C4-2B (cell line): ENCODE measurements at regions not wholly inside any gene's neighbourhood (a gene's known extent, or its start where the extent isn't known, plus 50 kb on each side); places are given as distances from the start of the nearest gene placed in this dataset.

Experiments used
- ZFX ChIP-seq: fragments of 450-650 bp; IDR thresholded peaks from 2 replicates; pipeline ENCODE4 v1.6.1; 2017
- TF ChIP-seq, protein P1 (sequence below): fragments of 450-650 bp; conservative IDR thresholded peaks from 2 replicates; pipeline ENCODE4 v1.5.1; 2017; ENCODE audit warnings: mild to moderate bottlenecking

DNA sequence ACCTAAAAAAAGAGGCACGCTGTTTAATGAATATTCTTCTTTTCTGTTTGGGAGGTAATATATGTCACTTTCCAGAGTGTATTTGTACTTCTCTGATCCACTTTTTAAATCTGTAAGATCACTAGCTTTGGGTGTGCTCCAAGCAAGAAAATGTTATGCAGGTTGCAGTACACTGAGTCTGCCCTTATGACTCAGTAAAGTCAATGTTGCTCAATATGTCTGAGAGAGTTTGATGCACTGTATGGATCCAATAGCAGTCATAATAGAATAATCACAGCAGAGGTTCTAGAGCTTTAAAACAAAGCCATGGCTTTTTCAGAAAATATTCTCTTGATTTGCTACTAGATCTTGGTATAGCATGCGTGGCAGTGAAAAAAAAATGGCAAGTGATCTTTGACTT, 525.3 kb upstream of the HTR1E start:
- TF ChIP-seq, protein P1, sequence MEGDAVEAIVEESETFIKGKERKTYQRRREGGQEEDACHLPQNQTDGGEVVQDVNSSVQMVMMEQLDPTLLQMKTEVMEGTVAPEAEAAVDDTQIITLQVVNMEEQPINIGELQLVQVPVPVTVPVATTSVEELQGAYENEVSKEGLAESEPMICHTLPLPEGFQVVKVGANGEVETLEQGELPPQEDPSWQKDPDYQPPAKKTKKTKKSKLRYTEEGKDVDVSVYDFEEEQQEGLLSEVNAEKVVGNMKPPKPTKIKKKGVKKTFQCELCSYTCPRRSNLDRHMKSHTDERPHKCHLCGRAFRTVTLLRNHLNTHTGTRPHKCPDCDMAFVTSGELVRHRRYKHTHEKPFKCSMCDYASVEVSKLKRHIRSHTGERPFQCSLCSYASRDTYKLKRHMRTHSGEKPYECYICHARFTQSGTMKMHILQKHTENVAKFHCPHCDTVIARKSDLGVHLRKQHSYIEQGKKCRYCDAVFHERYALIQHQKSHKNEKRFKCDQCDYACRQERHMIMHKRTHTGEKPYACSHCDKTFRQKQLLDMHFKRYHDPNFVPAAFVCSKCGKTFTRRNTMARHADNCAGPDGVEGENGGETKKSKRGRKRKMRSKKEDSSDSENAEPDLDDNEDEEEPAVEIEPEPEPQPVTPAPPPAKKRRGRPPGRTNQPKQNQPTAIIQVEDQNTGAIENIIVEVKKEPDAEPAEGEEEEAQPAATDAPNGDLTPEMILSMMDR: no peak
- no peak for TF ChIP-seq ZFX
